Tibial artery (tissue), 4 donors: ENCODE measurements at regions not wholly inside any gene's neighbourhood (a gene's known extent, or its start where the extent isn't known, plus 50 kb on each side); places are given as distances from the start of the nearest gene placed in this dataset.

Experiments used
- DNase-seq, 2 donors: peaks; one replicate each; pipeline ENCODE4 v3.0.0-alpha.2; 2019
- H3K27ac ChIP-seq, 2 donors: fragments of 200-600 bp; sonication (generic) in 1 of 2; 1 replicate in 1 of 2; 2 replicates in 1 of 2; pipeline ENCODE4 v1.5.1; 2018 to 2019; ENCODE audit warnings: mild to moderate bottlenecking in 1 of 2
- H3K27me3 ChIP-seq, 2 donors: fragments of 200-600 bp; sonication (generic) in 1 of 2; one replicate each; pipeline versions ENCODE4 v1.5.1 to v1.6.0; 2016 to 2019
- H3K36me3 ChIP-seq, 3 donors: fragments of 200-600 bp; sonication (generic) in 2 of 3; one replicate each; pipeline ENCODE4 v1.5.1; 2016 to 2019; ENCODE audit warnings: mild to moderate bottlenecking in 2 of 3
- H3K4me1 ChIP-seq, 4 donors: fragments of 200-600 bp; sonication (generic) in 2 of 4; 1 replicate in 3 of 4; 2 replicates in 1 of 4; pipeline ENCODE4 v1.5.1; 2016 to 2019
- H3K4me3 ChIP-seq, 2 donors: fragments of 200-600 bp; sonication (generic) in 1 of 2; 1 replicate in 1 of 2; 2 replicates in 1 of 2; pipeline ENCODE4 v1.5.1; 2018 to 2019; ENCODE audit warnings: mild to moderate bottlenecking in 2 of 2
- H3K9me3 ChIP-seq, 3 donors: fragments of 200-600 bp; sonication (generic) in 1 of 3; one replicate each; pipeline ENCODE4 v1.5.1; 2016 to 2019
- intact Hi-C: fragments of 100-400 bp; cut with DNase I; formaldehyde crosslinking; loops from one replicate; pipeline ENCODE4 v1.15.0; 2023; ENCODE audit warnings: low total_unique reads
- TF ChIP-seq, protein P1 (sequence below), 2 experiments: fragments of 200-600 bp in 1 of 2; fragments of 450-650 bp in 1 of 2; IDR thresholded peaks; one replicate each; pipeline ENCODE4 v1.5.1; 2017 to 2019; ENCODE audit warnings: antibody characterized with exemption in 2 of 2, mild to moderate bottlenecking in 1 of 2, moderate library complexity in 1 of 2

GRCh38 chr3:182050932-182051331 is 339.2 kb downstream of the SOX2 start:
- Histone ChIP-seq H3K27me3 (no peaks in the 10 kb centered on the region), H3K9me3 (no peaks in the 10 kb centered on the region), H3K4me1 (no peaks in the 10 kb centered on the region), H3K4me3 (no peak overlapping the region), H3K27ac (no peak overlapping the region), H3K36me3 (no peaks in the 10 kb centered on the region)
- TF ChIP-seq, protein P1, sequence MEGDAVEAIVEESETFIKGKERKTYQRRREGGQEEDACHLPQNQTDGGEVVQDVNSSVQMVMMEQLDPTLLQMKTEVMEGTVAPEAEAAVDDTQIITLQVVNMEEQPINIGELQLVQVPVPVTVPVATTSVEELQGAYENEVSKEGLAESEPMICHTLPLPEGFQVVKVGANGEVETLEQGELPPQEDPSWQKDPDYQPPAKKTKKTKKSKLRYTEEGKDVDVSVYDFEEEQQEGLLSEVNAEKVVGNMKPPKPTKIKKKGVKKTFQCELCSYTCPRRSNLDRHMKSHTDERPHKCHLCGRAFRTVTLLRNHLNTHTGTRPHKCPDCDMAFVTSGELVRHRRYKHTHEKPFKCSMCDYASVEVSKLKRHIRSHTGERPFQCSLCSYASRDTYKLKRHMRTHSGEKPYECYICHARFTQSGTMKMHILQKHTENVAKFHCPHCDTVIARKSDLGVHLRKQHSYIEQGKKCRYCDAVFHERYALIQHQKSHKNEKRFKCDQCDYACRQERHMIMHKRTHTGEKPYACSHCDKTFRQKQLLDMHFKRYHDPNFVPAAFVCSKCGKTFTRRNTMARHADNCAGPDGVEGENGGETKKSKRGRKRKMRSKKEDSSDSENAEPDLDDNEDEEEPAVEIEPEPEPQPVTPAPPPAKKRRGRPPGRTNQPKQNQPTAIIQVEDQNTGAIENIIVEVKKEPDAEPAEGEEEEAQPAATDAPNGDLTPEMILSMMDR (IDR thresholded peaks at IDR 0.05): no peak
- no peak for DNase-seq
- intact Hi-C loops: no loop called here

DNA sequence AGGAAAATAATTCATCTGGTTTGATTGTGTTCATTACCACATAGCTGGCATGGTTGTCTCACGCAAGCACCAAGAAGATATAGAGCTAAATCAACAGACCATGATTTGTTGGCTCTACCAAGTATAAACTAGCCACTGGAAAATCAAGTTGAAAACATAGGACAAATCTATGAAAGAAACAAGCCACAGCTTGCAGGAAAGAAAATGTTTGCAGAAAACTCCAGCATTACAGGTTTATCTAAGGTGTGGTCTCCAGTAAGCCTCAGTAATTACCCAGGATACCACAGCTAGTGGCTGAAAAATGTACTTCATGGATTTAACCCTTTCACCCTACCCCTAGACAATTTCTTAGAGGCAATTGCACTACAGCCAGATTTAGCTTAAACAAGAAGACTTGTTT is 340.6 kb downstream of the SOX2 start:
- H3K4me1 ChIP-seq: no peaks in the 10 kb centered on the region
- intact Hi-C loops: no loop called here
- H3K27ac ChIP-seq: no peak overlapping the region

DNA sequence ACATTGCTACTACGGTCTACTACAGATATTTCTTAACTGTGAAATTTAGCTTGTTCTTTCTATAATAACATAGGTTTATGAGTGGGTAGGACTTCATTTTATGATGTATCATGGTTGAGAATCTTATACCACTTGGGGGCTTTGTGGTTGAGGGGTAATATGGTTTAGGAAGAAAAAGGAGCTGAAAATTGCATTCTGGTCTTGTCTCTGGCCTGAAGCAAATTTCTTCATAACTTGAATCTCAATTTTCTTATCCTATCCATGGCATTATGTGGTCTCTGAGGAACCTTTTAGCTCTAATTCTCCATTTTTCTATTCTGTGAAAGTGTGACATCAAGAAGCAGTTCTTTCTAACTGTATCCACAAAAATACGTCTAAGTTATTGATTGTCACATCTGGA is 341.0 kb downstream of the SOX2 start:
- Histone ChIP-seq H3K9me3 (no peaks in the 10 kb centered on the region), H3K27me3 (no peaks in the 10 kb centered on the region), H3K4me1 (no peaks in the 10 kb centered on the region), H3K27ac (no peak overlapping the region), H3K4me3 (no peak overlapping the region), H3K36me3 (no peaks in the 10 kb centered on the region)
- intact Hi-C loops: no loop called here
- no peak for DNase-seq
- TF ChIP-seq, protein P1 (IDR thresholded peaks at IDR 0.05): no peak

More for the DNA sequence above, 340.6 kb downstream of the SOX2 start:
- H3K4me3 ChIP-seq: no peak overlapping the region
- no peaks in the 10 kb centered on the region for H3K9me3 ChIP-seq
- no peaks in the 10 kb centered on the region for H3K36me3 ChIP-seq
- H3K27me3 ChIP-seq: no peaks in the 10 kb centered on the region
- TF ChIP-seq, protein P1 (IDR thresholded peaks at IDR 0.05): no peak
- no peak for DNase-seq

- Histone ChIP-seq H3K27me3 (no peaks in the 10 kb centered on the region), H3K4me1 (no peaks in the 10 kb centered on the region), H3K4me3 (no peak overlapping the region), H3K36me3 (no peaks in the 10 kb centered on the region), H3K27ac (no peak overlapping the region), H3K9me3 (no peaks in the 10 kb centered on the region)
- TF ChIP-seq, protein P1 (IDR thresholded peaks at IDR 0.05): no peak
- DNase-seq: no peak
- intact Hi-C loops: no loop called here
Measured at GRCh38 chr3:182058488-182058887, 346.8 kb downstream of the SOX2 start.

- Histone ChIP-seq H3K9me3 (no peaks in the 10 kb centered on the region), H3K27ac (no peak overlapping the region), H3K27me3 (no peaks in the 10 kb centered on the region), H3K4me3 (no peak overlapping the region), H3K4me1 (no peaks in the 10 kb centered on the region), H3K36me3 (no peaks in the 10 kb centered on the region)
- intact Hi-C loops: no loop called here
- TF ChIP-seq, protein P1 (IDR thresholded peaks at IDR 0.05): no peak
- DNase-seq: no peak
Measured at GRCh38 chr3:182063742-182064141, 352.0 kb downstream of the SOX2 start.

DNA sequence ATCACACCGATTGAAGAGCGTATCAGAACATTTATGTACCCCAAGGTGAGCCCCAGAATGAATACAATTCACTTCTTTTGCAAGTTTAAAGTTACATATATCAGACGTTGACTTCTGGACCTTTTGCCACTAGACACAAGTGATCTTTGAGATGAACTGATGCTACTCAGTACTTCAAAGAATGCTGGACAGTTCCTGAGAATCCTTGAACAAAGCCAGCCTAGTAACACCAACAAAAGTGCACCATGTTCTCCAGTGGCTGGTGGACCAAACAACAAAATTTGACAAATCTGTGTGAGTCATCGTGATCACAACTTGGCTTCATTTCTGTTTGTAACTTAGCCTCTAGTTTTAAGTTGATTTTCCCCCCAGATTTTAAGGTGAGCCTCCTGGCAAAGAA is 355.7 kb downstream of the SOX2 start:
- Histone ChIP-seq H3K27ac (no peak overlapping the region), H3K4me1 (no peaks in the 10 kb centered on the region), H3K36me3 (no peaks in the 10 kb centered on the region), H3K9me3 (no peaks in the 10 kb centered on the region), H3K27me3 (no peaks in the 10 kb centered on the region), H3K4me3 (no peak overlapping the region)
- intact Hi-C loops: no loop called here
- TF ChIP-seq, protein P1 (IDR thresholded peaks at IDR 0.05): no peak
- no peak for DNase-seq
